Epithelial cell of proximal tubule (primary cell): ENCODE measurements at regions not wholly inside any gene's neighbourhood (a gene's known extent, or its start where the extent isn't known, plus 50 kb on each side); places are given as distances from the start of the nearest gene placed in this dataset.
"Not testable (repeated sequence)": the region's sequence is repeated elsewhere in the genome, so short reads cannot be mapped to it uniquely, and the experiment has no call there.

Source experiments
- DNase-seq: peaks from one replicate; pipeline ENCODE4 v3.0.0-alpha.2; 2011; ENCODE audit warnings: low read depth
- H3K4me3 ChIP-seq: 2 replicates; pipeline ENCODE4 v1.5.1; 2011; ENCODE audit warnings: low read depth, mild to moderate bottlenecking, low read length
- CTCF ChIP-seq: conservative IDR thresholded peaks from 2 replicates; pipeline ENCODE4 v1.5.1; 2012; ENCODE audit warnings: low read depth, mild to moderate bottlenecking, low read length

- no peak overlapping the region for H3K4me3 ChIP-seq
- no peak for TF ChIP-seq CTCF
- no peak for DNase-seq
These were observed 217.5 kb upstream of the RASGRP1 start for GRCh38 chr15:38782156-38782555.

- no peak for DNase-seq
- TF ChIP-seq CTCF: no peak
- no peak overlapping the region for H3K4me3 ChIP-seq
These were observed 224.3 kb upstream of the RASGRP1 start for GRCh38 chr15:38788918-38789317.

- DNase-seq: no peak
- no peak for TF ChIP-seq CTCF
- no peak overlapping the region for H3K4me3 ChIP-seq
These were observed 225.0 kb upstream of the RASGRP1 start for GRCh38 chr15:38789566-38789965.

GRCh38 chr15:38793206-38793810 lies 228.7 kb upstream of the RASGRP1 start:
- no peak for DNase-seq
- H3K4me3 ChIP-seq: no peak overlapping the region
- TF ChIP-seq CTCF: no peak

GRCh38 chr15:38795471-38796245 lies 231.0 kb upstream of the RASGRP1 start:
- no peak overlapping the region for H3K4me3 ChIP-seq
- DNase-seq: no peak
- TF ChIP-seq CTCF: no peak

GRCh38 chr15:38796589-38796988 lies 232.0 kb upstream of the RASGRP1 start:
- no peak for DNase-seq
- TF ChIP-seq CTCF: no peak
- no peak overlapping the region for H3K4me3 ChIP-seq

GRCh38 chr15:38797506-38797905 lies 232.9 kb upstream of the RASGRP1 start:
- H3K4me3 ChIP-seq: not testable (repeated sequence)

GRCh38 chr15:38799202-38799601 lies 234.6 kb upstream of the RASGRP1 start:
- not testable (repeated sequence) for H3K4me3 ChIP-seq, DNase-seq

More at GRCh38 chr15:38797506-38797905, 232.9 kb upstream of the RASGRP1 start:
- not testable (repeated sequence) for DNase-seq
